Upper lobe of left lung (tissue), 4 donors: ENCODE measurements at regions not wholly inside any gene's neighbourhood (a gene's known extent, or its start where the extent isn't known, plus 50 kb on each side); places are given as distances from the start of the nearest gene placed in this dataset.
"Not testable (repeated sequence)": the region's sequence is repeated elsewhere in the genome, so short reads cannot be mapped to it uniquely, and the experiment has no call there.

Experiments
- POLR2AphosphoS5 ChIP-seq, 2 donors: sonication (generic); formaldehyde crosslinking; IDR thresholded peaks; one replicate each; pipeline ENCODE4 v1.5.1; 2017; ENCODE audit warnings: antibody characterized with exemption in 2 of 2
- TF ChIP-seq, protein P1 (sequence below), 6 experiments: fragments of 450-650 bp in 4 of 6; fragments of 200-600 bp in 2 of 6; sonication (generic) in 2 of 6; IDR thresholded peaks; one replicate each; pipeline ENCODE4 v1.5.1; 2016 to 2019; ENCODE audit warnings: antibody characterized with exemption in 6 of 6

DNA sequence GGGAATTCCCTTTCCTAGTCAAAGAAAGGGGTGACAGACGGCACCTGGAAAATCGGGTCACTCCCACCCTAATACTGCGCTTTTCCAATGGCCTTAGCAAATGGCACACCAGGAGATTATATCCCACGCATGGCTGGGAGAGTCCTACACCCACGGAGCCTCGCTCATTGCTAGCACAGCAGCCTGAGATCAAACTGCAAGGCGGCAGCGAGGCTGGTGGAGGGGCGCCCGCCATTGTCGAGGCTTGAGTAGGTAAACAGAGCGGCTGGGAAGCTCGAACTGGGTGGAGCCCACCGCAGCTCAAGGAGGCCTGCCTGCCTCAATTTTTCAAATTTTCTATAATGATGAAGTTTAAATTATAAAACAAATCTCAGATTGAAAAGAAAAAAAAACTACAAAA, 522.7 kb upstream of the HS3ST5 start:
- TF ChIP-seq POLR2AphosphoS5 (IDR thresholded peaks at IDR 0.05) = not testable (repeated sequence)
- TF ChIP-seq, protein P1, sequence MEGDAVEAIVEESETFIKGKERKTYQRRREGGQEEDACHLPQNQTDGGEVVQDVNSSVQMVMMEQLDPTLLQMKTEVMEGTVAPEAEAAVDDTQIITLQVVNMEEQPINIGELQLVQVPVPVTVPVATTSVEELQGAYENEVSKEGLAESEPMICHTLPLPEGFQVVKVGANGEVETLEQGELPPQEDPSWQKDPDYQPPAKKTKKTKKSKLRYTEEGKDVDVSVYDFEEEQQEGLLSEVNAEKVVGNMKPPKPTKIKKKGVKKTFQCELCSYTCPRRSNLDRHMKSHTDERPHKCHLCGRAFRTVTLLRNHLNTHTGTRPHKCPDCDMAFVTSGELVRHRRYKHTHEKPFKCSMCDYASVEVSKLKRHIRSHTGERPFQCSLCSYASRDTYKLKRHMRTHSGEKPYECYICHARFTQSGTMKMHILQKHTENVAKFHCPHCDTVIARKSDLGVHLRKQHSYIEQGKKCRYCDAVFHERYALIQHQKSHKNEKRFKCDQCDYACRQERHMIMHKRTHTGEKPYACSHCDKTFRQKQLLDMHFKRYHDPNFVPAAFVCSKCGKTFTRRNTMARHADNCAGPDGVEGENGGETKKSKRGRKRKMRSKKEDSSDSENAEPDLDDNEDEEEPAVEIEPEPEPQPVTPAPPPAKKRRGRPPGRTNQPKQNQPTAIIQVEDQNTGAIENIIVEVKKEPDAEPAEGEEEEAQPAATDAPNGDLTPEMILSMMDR (IDR thresholded peaks at IDR 0.05) = not testable (repeated sequence)
